GM18499 (cell line): ENCODE measurements at regions not wholly inside any gene's neighbourhood (a gene's known extent, or its start where the extent isn't known, plus 50 kb on each side); places are given as distances from the start of the nearest gene placed in this dataset.

Source experiments
- ATAC-seq: cut with Tn5 transposase; IDR thresholded peaks from one replicate; pipeline ENCODE4 v1.9.1; 2021; ENCODE audit warnings: moderate number of reproducible peaks; ENCODE audit not compliant: insufficient read depth, unreplicated experiment

DNA sequence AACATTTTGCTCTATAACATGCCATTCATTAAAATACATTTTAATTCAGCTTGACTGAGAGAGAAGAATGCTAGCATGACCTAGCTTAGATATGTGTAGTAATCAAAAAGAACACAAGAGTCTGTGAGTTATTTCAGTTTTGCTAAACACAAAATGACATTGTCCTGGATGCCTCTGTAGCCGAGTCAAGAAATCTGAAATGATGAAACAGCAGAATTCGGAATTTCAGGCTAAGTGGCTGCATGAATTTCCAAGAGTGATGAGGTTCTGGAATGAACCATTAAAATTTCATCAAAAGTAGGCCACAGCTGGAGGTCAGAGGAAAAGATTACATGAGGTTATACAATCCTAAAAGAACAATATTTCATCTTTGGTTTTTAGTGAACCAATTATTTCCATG is 79.1 kb upstream of the CXADR start:
- no peak for ATAC-seq

- ATAC-seq, result no peak
Observed at GRCh38 chr21:17435565-17436543, 77.0 kb upstream of the CXADR start.

- ATAC-seq, result no peak
Observed at GRCh38 chr21:17436626-17437111, 76.2 kb upstream of the CXADR start.

GRCh38 chr21:17438635-17439034 is 74.2 kb upstream of the CXADR start:
- no peak for ATAC-seq

GRCh38 chr21:17440969-17441368 is 71.9 kb upstream of the CXADR start:
- ATAC-seq, result no peak

DNA sequence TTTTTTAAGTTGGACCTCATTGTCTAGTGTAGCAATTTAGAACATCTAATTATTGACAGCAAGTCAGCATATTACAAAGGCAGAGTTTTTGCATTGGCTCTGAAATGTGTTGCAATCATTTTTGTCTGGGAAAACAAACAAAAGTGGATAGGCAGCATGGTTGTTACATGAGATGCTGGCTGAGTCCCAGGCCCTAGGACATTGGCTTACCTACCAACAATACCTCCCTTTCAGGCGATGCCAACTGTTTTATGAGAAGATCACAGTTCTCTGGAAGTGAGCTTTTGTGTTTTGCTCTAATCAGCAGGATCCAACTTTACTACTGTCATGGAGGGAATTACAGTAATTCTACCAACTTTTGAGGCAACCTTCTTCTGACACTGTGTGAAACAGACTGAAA is 71.5 kb upstream of the CXADR start:
- no peak for ATAC-seq

DNA sequence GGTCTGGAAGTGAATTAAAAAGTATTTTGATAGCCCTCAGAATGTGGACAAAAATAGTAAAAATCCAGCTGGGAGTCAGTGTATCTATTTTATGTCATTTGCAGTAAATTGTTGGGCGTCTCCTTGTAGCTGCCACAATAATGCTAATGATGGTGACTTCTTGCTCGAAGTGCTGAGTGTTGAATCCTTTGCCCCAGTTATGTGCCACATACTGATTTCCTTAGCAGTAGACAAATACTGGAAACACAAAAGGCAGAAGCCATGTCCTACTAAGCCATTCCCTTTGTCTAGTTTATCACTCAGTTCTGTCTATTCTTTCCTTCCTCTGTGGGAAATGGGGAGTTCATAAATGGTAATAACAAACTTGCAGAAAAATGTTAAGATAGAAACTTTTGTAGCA is 70.7 kb upstream of the CXADR start:
- no peak for ATAC-seq

- ATAC-seq, result no peak
Observed at GRCh38 chr21:17444828-17445227, 68.0 kb upstream of the CXADR start.

DNA sequence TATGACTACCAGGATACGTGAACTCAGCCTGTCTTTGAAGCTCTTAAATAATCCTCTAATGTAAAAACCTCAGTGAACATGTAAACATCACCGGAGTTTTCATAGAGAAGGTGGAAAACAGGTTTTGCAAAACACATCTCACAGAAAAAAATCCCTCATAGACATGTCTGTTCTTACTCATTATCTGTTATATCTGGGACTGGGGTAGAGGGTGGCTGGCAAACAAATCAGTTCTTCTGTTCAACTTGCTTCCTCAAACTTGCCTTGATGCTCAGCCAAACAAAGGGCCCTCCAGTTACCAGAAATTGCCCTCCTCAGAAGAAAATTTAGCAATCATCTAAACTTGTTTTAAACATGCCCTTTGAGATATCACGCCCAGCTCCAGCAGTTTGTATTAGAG is 66.1 kb upstream of the CXADR start:
- ATAC-seq, result no peak

DNA sequence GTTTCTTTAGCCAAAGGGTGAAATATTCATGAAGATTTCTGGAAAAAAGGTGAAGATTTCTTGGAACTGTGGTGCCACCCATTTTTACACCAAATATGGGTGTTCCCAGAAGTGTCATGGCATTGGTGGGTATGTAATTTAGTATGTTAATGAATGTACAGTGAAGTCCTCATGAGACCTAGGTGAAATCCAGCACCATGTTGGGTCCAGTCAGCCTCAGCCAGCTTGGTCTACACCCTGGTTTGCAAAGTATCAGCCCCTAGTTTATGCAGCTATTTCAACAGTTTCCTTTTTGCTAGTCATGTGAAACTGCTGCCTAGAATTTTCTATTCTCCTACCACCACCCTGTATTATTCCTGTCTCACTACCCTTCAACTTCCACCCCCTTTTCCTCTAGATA is 63.1 kb upstream of the CXADR start:
- ATAC-seq, result no peak

- no peak for ATAC-seq
Observed at GRCh38 chr21:17451364-17451891, 61.4 kb upstream of the CXADR start.

DNA sequence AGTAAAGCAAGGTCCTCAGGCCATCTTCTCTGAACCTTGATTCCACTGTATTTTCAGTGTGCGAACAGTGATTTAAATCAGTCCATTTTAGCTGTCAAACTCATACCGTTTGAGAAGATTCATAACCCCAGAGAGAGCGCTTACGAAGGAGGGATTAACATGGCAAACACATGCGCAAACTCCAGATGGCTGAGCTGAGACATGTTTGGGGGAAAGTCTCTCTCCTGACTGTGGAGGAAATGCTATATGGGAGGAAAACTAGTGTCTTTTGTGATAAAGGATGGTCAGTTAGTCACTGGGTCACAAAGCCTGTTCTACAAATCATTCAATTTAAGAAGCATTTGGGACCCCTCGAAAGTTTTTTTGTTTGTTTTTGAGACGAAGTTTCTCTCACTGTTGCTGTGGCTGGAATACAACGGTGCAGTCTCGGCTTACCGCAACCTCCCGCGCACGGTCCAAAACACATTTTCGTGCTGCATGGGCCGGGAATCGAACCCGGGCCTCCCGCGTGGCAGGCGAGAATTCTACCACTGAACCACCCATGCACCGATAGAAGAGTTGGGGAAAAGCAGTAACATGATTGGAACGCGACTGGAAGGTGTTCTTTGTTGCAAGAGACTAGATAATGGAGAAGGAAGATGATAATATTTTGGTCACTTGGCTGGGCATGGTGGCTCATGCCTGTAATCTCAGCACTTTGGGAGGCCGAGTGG is 58.4 kb upstream of the CXADR start:
- peak; percentile 55 for ATAC-seq

GRCh38 chr21:17455028-17455353 is 57.9 kb upstream of the CXADR start:
- no peak for ATAC-seq

- no peak for ATAC-seq
Observed at GRCh38 chr21:17455451-17455850, 57.4 kb upstream of the CXADR start.

DNA sequence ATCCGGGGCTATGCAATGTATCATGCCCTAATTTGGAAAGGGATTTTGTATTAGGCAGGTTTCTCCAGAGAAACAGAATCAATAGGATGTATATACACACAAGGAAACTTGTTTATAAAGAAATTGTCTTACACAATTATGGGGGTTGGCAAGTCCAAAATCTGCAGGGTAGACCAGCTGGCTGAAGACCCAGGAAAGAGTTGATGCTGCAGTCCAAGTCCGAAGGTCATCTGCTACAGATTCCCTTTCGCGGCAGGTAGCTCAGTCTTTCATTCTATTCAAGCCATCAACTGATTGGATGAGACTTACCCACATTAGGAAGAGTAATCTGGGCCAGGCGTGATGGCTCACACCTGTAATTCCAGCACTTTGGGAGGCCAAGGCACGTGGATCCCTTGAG is 54.6 kb upstream of the CXADR start:
- ATAC-seq, result no peak

- ATAC-seq, result no peak
Observed at GRCh38 chr21:17460094-17460493, 52.7 kb upstream of the CXADR start.

DNA sequence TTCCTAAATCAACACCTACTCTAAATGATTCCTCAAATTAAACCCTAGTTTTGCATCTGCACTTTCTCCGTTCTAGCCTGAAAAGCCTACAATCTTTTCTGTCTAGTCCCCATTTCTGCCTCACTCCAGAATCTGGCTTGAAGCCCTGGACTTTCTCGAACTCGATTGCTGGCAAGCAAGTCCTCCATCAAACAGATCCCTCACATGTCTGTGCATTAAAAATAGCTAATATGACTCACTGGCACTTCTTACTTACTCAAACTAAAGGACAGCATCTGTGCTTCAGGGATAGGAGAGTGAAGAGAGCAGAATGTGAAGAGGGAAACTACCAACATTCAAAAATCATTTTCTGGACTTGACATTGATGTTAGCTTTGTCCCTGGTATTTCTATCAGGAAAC is 51.8 kb upstream of the CXADR start:
- no peak for ATAC-seq

DNA sequence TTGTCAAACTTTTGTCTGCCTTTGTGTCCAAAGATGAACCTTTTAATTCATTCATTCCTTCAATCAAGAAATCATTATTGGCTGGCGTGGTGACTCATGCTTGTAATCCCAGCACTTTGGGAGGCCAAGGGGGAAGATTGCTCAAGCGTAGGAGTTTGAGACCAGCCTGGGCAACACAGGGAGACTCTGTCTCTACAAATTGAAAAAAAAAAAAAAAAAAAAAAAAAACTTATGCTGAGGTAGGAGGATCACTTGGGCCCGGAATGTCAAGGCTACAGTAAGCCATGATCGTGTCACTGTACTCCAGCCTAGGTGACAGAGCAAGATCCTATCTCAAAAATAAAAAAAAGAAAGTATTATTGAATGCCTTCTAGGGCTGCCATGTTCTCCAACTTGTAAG is 51.3 kb upstream of the CXADR start:
- no peak for ATAC-seq

- no peak for ATAC-seq
Observed at GRCh38 chr21:17462276-17462981, 50.4 kb upstream of the CXADR start.
